ENCODE measurements at regions not wholly inside any gene's neighbourhood (a gene's known extent, or its start where the extent isn't known, plus 50 kb on each side); places are given as distances from the start of the nearest gene placed in this dataset.

- BruUV-seq (replicated peaks) = no TSS peak
- CTCF ChIA-PET = no interaction called here
Observed at GRCh38 chr16:79379095-79379494, 221.4 kb downstream of the MAF start.

More at GRCh38 chr16:79379095-79379494, 221.4 kb downstream of the MAF start:
- Histone ChIP-seq H3K4ac (ENCODE audit: low read depth, low read length) (no peak overlapping the region), H3K36me3 (ENCODE audit: control insufficient read depth, insufficient read depth, low read length) (no peaks in the 10 kb centered on the region), H2BK20ac (ENCODE audit: low read depth, low read length) (no peak overlapping the region), H3K9ac (ENCODE audit: low read depth, low read length) (no peak overlapping the region), H3K27ac (ENCODE audit: insufficient read depth, low read length) (no peak overlapping the region), H3K18ac (ENCODE audit: low read depth, low read length) (no peak overlapping the region), H2AFZ (replicated peaks; ENCODE audit: low read length, poor library complexity) (no peak overlapping the region), H2AK5ac (ENCODE audit: low read depth, low read length) (no peak overlapping the region), H2BK5ac (ENCODE audit: low read depth, low read length, poor library complexity, severe bottlenecking) (no peak overlapping the region), H3K79me1 (ENCODE audit: low read depth in 1 of 2, low read length in 2 of 2) (no peaks in the 10 kb centered on the region), H2BK120ac (ENCODE audit: low read depth, low read length) (no peak overlapping the region), H3K56ac (ENCODE audit: extremely low read depth, insufficient read depth, low read length) (no peak overlapping the region), H4K8ac (ENCODE audit: low read depth in 2 of 2, low read length in 2 of 2) (no peak overlapping the region), H3K9me1 (ENCODE audit: insufficient read depth, low read length) (no peaks in the 10 kb centered on the region), H4K5ac (ENCODE audit: low read depth, low read length) (no peak overlapping the region), H3K4me3 (ENCODE audit: insufficient read depth, low read depth, low read length) (no peak overlapping the region), H3K4me2 (ENCODE audit: low read depth, low read length) (no peak overlapping the region), H3K14ac (replicated peaks; ENCODE audit: low read depth, low read length) (no peak overlapping the region), H3K4me1 (ENCODE audit: control insufficient read depth, insufficient read depth, low read length) (no peaks in the 10 kb centered on the region), H3K23ac (ENCODE audit: low read depth, low read length) (no peak overlapping the region), H4K91ac (ENCODE audit: insufficient read depth, low read depth, low read length) (no peak overlapping the region), H3K9me3 (ENCODE audit: control insufficient read depth, insufficient read depth, low read length) (peaks cover 6% of the 10 kb centered on the region), H2BK15ac (ENCODE audit: low read depth, low read length) (no peak overlapping the region), H2AK9ac (replicated peaks; ENCODE audit: low read depth, low read length, poor library complexity) (no peak overlapping the region), H3K27me3 (ENCODE audit: control insufficient read depth, insufficient read depth, low read length) (no peaks in the 10 kb centered on the region), H4K20me1 (ENCODE audit: insufficient read depth, low read length) (no peaks in the 10 kb centered on the region)
- no peak for DNase-seq
- dilution Hi-C loops (cut with HindIII; ENCODE audit: low sequenced_read_pairs, unreplicated experiment) = no loop called here
- POLR2A ChIA-PET (ENCODE audit: unreplicated experiment) = no interaction called here
- intact Hi-C loops (cut with micrococcal nuclease) = no loop called here
- ATAC-seq (ENCODE audit: low read depth) = no peak
- no CpG with 5 or more reads among the region's 3 CpGs for whole genome bisulfite sequencing, 2 experiments (ENCODE audit: extremely low coverage in 2 of 2, insufficient read length in 1 of 2)
- TF ChIP-seq BHLHE40 (IDR thresholded peaks at IDR 0.05; ENCODE audit: low read depth, low read length) (no peak), FOS (IDR thresholded peaks at IDR 0.05; ENCODE audit: low read depth, low read length) (no peak), ELK1 (IDR thresholded peaks at IDR 0.05; ENCODE audit: borderline replicate concordance, low read depth, low read length) (no peak), SMC3 (IDR thresholded peaks at IDR 0.05; ENCODE audit: low read depth, low read length) (no peak), CEBPB (IDR thresholded peaks at IDR 0.05; ENCODE audit: low read depth, low read length) (no peak), USF2 (IDR thresholded peaks at IDR 0.05; ENCODE audit: low read depth, low read length) (no peak), NFE2L2 (IDR thresholded peaks at IDR 0.05; ENCODE audit: low read depth, low read length) (no peak), MAFK (IDR thresholded peaks at IDR 0.05; ENCODE audit: low read depth, low read length) (no peak), RCOR1 (IDR thresholded peaks at IDR 0.05; ENCODE audit: insufficient replicate concordance, low read length) (no peak), POLR2A (IDR thresholded peaks at IDR 0.05; ENCODE audit: low read depth, low read length) (no peak), RAD21 (IDR thresholded peaks at IDR 0.05; ENCODE audit: low read length) (no peak), MXI1 (IDR thresholded peaks at IDR 0.05; ENCODE audit: borderline replicate concordance, low read depth, low read length) (no peak), CHD1 (IDR thresholded peaks at IDR 0.05; ENCODE audit: low read depth, low read length) (no peak), RFX5 (IDR thresholded peaks at IDR 0.05; ENCODE audit: low read depth, low read length) (no peak), MAZ (IDR thresholded peaks at IDR 0.05; ENCODE audit: borderline replicate concordance, low read depth, low read length) (no peak)
- TF ChIP-seq, protein P1, sequence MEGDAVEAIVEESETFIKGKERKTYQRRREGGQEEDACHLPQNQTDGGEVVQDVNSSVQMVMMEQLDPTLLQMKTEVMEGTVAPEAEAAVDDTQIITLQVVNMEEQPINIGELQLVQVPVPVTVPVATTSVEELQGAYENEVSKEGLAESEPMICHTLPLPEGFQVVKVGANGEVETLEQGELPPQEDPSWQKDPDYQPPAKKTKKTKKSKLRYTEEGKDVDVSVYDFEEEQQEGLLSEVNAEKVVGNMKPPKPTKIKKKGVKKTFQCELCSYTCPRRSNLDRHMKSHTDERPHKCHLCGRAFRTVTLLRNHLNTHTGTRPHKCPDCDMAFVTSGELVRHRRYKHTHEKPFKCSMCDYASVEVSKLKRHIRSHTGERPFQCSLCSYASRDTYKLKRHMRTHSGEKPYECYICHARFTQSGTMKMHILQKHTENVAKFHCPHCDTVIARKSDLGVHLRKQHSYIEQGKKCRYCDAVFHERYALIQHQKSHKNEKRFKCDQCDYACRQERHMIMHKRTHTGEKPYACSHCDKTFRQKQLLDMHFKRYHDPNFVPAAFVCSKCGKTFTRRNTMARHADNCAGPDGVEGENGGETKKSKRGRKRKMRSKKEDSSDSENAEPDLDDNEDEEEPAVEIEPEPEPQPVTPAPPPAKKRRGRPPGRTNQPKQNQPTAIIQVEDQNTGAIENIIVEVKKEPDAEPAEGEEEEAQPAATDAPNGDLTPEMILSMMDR (conservative IDR thresholded peaks at IDR 0.05; ENCODE audit: low read depth, low read length) = no peak
- in situ Hi-C loops (cut with MboI; ENCODE audit: low sequenced_read_pairs) = no loop called here
